ENCODE measurements at regions not wholly inside any gene's neighbourhood (a gene's known extent, or its start where the extent isn't known, plus 50 kb on each side); places are given as distances from the start of the nearest gene placed in this dataset.
"Not testable (repeated sequence)": the region's sequence is repeated elsewhere in the genome, so short reads cannot be mapped to it uniquely, and the experiment has no call there.

- no peak for DNase-seq (ENCODE audit: low spot score)
These were observed 78.0 kb upstream of the ATP5PO start for GRCh38 chr21:33993286-33994231.

GRCh38 chr21:33992412-33992811 lies 76.8 kb upstream of the ATP5PO start:
- not testable (repeated sequence) for DNase-seq (ENCODE audit: low spot score)

- no peak for DNase-seq (ENCODE audit: low spot score)
These were observed 75.5 kb upstream of the ATP5PO start for GRCh38 chr21:33991133-33991532.

- DNase-seq (ENCODE audit: low spot score), result no peak
These were observed 73.8 kb upstream of the ATP5PO start for GRCh38 chr21:33989440-33989839.

GRCh38 chr21:33988237-33989017 lies 72.8 kb upstream of the ATP5PO start:
- no peak for DNase-seq (ENCODE audit: low spot score)

- DNase-seq (ENCODE audit: low spot score), result peak; percentile 85
These were observed 71.9 kb upstream of the ATP5PO start for GRCh38 chr21:33987461-33987860.

- no peak for DNase-seq (ENCODE audit: low spot score)
These were observed 69.8 kb upstream of the ATP5PO start for GRCh38 chr21:33985117-33986050.

- DNase-seq (ENCODE audit: low spot score), result no peak
These were observed 68.4 kb upstream of the ATP5PO start for GRCh38 chr21:33984021-33984481.

- DNase-seq (ENCODE audit: low spot score), result no peak
These were observed 65.9 kb upstream of the ATP5PO start for GRCh38 chr21:33981391-33982101.

GRCh38 chr21:33980276-33980916 lies 64.8 kb upstream of the ATP5PO start:
- no peak for DNase-seq (ENCODE audit: low spot score)

- DNase-seq (ENCODE audit: low spot score), result no peak
These were observed 63.0 kb upstream of the ATP5PO start for GRCh38 chr21:33978585-33978984.

GRCh38 chr21:33977721-33978369 lies 62.2 kb upstream of the ATP5PO start:
- no peak for DNase-seq (ENCODE audit: low spot score)

GRCh38 chr21:33977017-33977720 lies 61.6 kb upstream of the ATP5PO start:
- no peak for DNase-seq (ENCODE audit: low spot score)

GRCh38 chr21:33976082-33977016 lies 60.7 kb upstream of the ATP5PO start:
- DNase-seq (ENCODE audit: low spot score), result peak; percentile 52

GRCh38 chr21:33975548-33976081 lies 60.0 kb upstream of the ATP5PO start:
- DNase-seq (ENCODE audit: low spot score), result no peak

GRCh38 chr21:33974513-33975468 lies 59.2 kb upstream of the ATP5PO start:
- DNase-seq (ENCODE audit: low spot score), result no peak

- peak; percentile 54 for DNase-seq (ENCODE audit: low spot score)
These were observed 57.7 kb upstream of the ATP5PO start for GRCh38 chr21:33973268-33973667.
